ENCODE measurements at regions not wholly inside any gene's neighbourhood (a gene's known extent, or its start where the extent isn't known, plus 50 kb on each side); places are given as distances from the start of the nearest gene placed in this dataset.

- peak overlapping the region; percentile 5; the same call in 1 of the 2 replicates for H2AK5ac ChIP-seq (ENCODE audit: low read depth, low read length)
- peaks cover 15% of the 10 kb centered on the region for H3K9me1 ChIP-seq (ENCODE audit: insufficient read depth, low read length)
- TF ChIP-seq POLR2A (IDR thresholded peaks at IDR 0.05; ENCODE audit: low read depth, low read length) (no peak), CEBPB (IDR thresholded peaks at IDR 0.05; ENCODE audit: low read depth, low read length) (no peak), CTCF (conservative IDR thresholded peaks at IDR 0.05; ENCODE audit: low read depth, low read length) (no peak)
- peak overlapping the region; percentile 65; the same call in 1 of the 3 replicates for H2BK15ac ChIP-seq (ENCODE audit: low read depth, low read length)
- no peaks in the 10 kb centered on the region for H3K27me3 ChIP-seq (ENCODE audit: control insufficient read depth, insufficient read depth, low read length)
- peak overlapping the region; percentile 67 for H3K4me2 ChIP-seq (ENCODE audit: low read depth, low read length)
- ATAC-seq (ENCODE audit: low read depth): peak; percentile 62
- POLR2A ChIA-PET (ENCODE audit: unreplicated experiment): interaction anchor here (1.1 kb wide), 1 partner anchor 9 kb away, joined by 4 read pairs; no protein-coding TSS in a partner anchor
- H3K56ac ChIP-seq (ENCODE audit: extremely low read depth, insufficient read depth, low read length): no peak overlapping the region
- no CpG with 5 or more reads among the region's 3 CpGs for WGBS, 2 experiments (ENCODE audit: extremely low coverage in 2 of 2, insufficient read length in 1 of 2)
- intact Hi-C loops (cut with micrococcal nuclease) (loop anchor here (5.0 kb wide), 1 partner anchor 117 kb away; no protein-coding TSS in a partner anchor), dilution Hi-C loops (cut with HindIII; ENCODE audit: low sequenced_read_pairs, unreplicated experiment) (no loop called here), in situ Hi-C loops (cut with MboI; ENCODE audit: low sequenced_read_pairs) (no loop called here)
- peak overlapping the region; percentile 66 for H3K4ac ChIP-seq (ENCODE audit: low read depth, low read length)
- no peak overlapping the region for H3K4me3 ChIP-seq (ENCODE audit: insufficient read depth, low read depth, low read length)
- peak; percentile 32 for DNase-seq
- no TSS peak for BruUV-seq (replicated peaks)
- peaks cover 1% of the 10 kb centered on the region; the same call in 1 of the 2 replicates for H3K36me3 ChIP-seq (ENCODE audit: control insufficient read depth, insufficient read depth, low read length)
- H2BK120ac ChIP-seq (ENCODE audit: low read depth, low read length): peak overlapping the region; percentile 42; the same call in 1 of the 2 replicates
- H3K9ac ChIP-seq (ENCODE audit: low read depth, low read length): peak overlapping the region; percentile 63; the same call in 1 of the 2 replicates
- peak overlapping the region; percentile 93 for H3K23ac ChIP-seq (ENCODE audit: low read depth, low read length)
- 0 out of 2 replicates have a peak overlapping the region, but pooled peaks have one; percentile 43 for H4K91ac ChIP-seq (ENCODE audit: insufficient read depth, low read depth, low read length)
- H4K8ac ChIP-seq (ENCODE audit: low read depth in 2 of 2, low read length in 2 of 2): peak overlapping the region in 1 of 2 experiments; percentile 71; a peak in 2 of 4 replicates
- no peaks in the 10 kb centered on the region; the same call in 1 of the 2 replicates for H3K9me3 ChIP-seq (ENCODE audit: control insufficient read depth, insufficient read depth, low read length)
- H2AFZ ChIP-seq (replicated peaks; ENCODE audit: low read length, poor library complexity): peak overlapping the region; percentile 69
- peak overlapping the region; percentile 4; the same call in 1 of the 2 replicates for H3K18ac ChIP-seq (ENCODE audit: low read depth, low read length)
- H2BK20ac ChIP-seq (ENCODE audit: low read depth, low read length): no peak overlapping the region
- no peak overlapping the region for H2AK9ac ChIP-seq (replicated peaks; ENCODE audit: low read depth, low read length, poor library complexity)
- H2BK5ac ChIP-seq (ENCODE audit: low read depth, low read length, poor library complexity, severe bottlenecking): peak overlapping the region; percentile 59
- H3K27ac ChIP-seq (ENCODE audit: insufficient read depth, low read length): peak overlapping the region; percentile 10; the same call in 1 of the 2 replicates
- CTCF ChIA-PET: interaction anchor here (1.6 kb wide), 1 partner anchor 10 kb away, joined by 5 read pairs; no protein-coding TSS in a partner anchor
- H3K4me1 ChIP-seq (ENCODE audit: control insufficient read depth, insufficient read depth, low read length): peaks cover 6% of the 10 kb centered on the region
- H4K20me1 ChIP-seq (ENCODE audit: insufficient read depth, low read length): no peaks in the 10 kb centered on the region; the same call in 1 of the 2 replicates
- H4K5ac ChIP-seq (ENCODE audit: low read depth, low read length): peak overlapping the region; percentile 39; the same call in 1 of the 2 replicates
- H3K14ac ChIP-seq (replicated peaks; ENCODE audit: low read depth, low read length): peak overlapping the region; percentile 61
- H3K79me1 ChIP-seq (ENCODE audit: low read depth in 1 of 2, low read length in 2 of 2): peaks cover 29 to 62% of the 10 kb centered on the region in 2 experiments
Measured at GRCh38 chr14:71594821-71595220, 337.4 kb upstream of the RGS6 start.
